Endothelial cell of umbilical vein (primary cell): ENCODE measurements at regions not wholly inside any gene's neighbourhood (a gene's known extent, or its start where the extent isn't known, plus 50 kb on each side); places are given as distances from the start of the nearest gene placed in this dataset.

Source experiments
- CTCF ChIP-seq, 2 donors: IDR thresholded peaks; 1 replicate in 1 of 2; 2 replicates in 1 of 2; pipeline ENCODE4 v1.5.1; 2011; ENCODE audit warnings: low read length in 2 of 2, mild to moderate bottlenecking in 2 of 2, moderate library complexity in 2 of 2, control low read depth in 1 of 2, inconsistent platforms in 1 of 2, low read depth in 1 of 2; ENCODE audit not compliant: insufficient read depth in 1 of 2; ENCODE audit errors: extremely low read depth in 1 of 2
- EZH2 ChIP-seq: IDR thresholded peaks from 2 replicates; pipeline ENCODE4 v1.6.1; 2012; ENCODE audit warnings: borderline replicate concordance, low read depth, mild to moderate bottlenecking, moderate library complexity, low read length, inconsistent platforms; ENCODE audit not compliant: severe bottlenecking
- POLR2AphosphoS5 ChIP-seq: IDR thresholded peaks from 2 replicates; pipeline ENCODE4 v1.6.1; 2012; ENCODE audit warnings: low read depth, mild to moderate bottlenecking, control low read depth, low read length, moderate library complexity; ENCODE audit not compliant: insufficient read depth

- no peak for TF ChIP-seq CTCF (IDR thresholded peaks at IDR 0.05; ENCODE audit: extremely low read depth in 1 of 2, insufficient read depth in 1 of 2, low read depth in 1 of 2, low read length in 2 of 2)
- TF ChIP-seq POLR2AphosphoS5, result no peak
- TF ChIP-seq EZH2, result no peak
Observed at GRCh38 chr1:213728593-213729536, 258.9 kb upstream of the PROX1 start.
